ENCODE measurements at regions not wholly inside any gene's neighbourhood (a gene's known extent, or its start where the extent isn't known, plus 50 kb on each side); places are given as distances from the start of the nearest gene placed in this dataset.

DNA sequence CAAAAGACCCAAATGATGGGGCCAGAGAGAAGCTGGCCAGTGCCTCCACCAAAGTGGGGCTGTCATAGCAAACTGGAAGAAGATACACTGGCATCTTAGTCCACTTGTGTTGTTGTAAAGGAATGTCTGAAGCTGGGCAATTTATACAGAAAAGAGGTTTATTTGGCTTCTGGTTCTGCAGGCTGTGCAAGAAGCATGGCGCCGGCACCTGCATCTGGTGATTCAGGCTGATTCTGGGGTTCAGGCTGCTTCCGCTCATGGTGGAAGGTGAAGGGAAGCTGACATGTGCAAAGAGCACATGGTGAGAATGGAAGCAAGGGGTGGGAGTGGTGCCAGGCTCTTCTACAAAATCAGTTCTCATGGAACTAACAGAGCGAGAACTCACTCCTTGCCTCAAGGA lies 135.9 kb upstream of the TWIST2 start:
- Histone ChIP-seq H3K36me3 (ENCODE audit: low read length) (no peaks in the 10 kb centered on the region), H2AFZ (ENCODE audit: low read depth, low read length, severe bottlenecking) (no peak overlapping the region), H3K4me2 (ENCODE audit: low read depth, low read length, poor library complexity, severe bottlenecking) (no peak overlapping the region), H4K20me1 (ENCODE audit: low read depth, low read length) (no peaks in the 10 kb centered on the region), H3K9me2 (replicated peaks; ENCODE audit: insufficient read depth, low read length) (no peaks in the 10 kb centered on the region), H3K9me3 (ENCODE audit: insufficient read depth, low read length) (no peaks in the 10 kb centered on the region), H3K4me3 (ENCODE audit: insufficient read depth, low read length, poor library complexity, severe bottlenecking) (no peak overlapping the region), H3F3A (ENCODE audit: insufficient read depth) (no peaks in the 10 kb centered on the region), H3K27ac (ENCODE audit: low read depth, low read length) (no peak overlapping the region), H3K9ac (ENCODE audit: low read length) (no peak overlapping the region), H3K27me3 (ENCODE audit: low read length) (no peaks in the 10 kb centered on the region), H3K79me2 (ENCODE audit: insufficient read depth, low read length) (no peaks in the 10 kb centered on the region)
- TF ChIP-seq EZH2phosphoT487 (conservative IDR thresholded peaks at IDR 0.05; ENCODE audit: low read length) = no peak
- TF ChIP-seq, protein P1, sequence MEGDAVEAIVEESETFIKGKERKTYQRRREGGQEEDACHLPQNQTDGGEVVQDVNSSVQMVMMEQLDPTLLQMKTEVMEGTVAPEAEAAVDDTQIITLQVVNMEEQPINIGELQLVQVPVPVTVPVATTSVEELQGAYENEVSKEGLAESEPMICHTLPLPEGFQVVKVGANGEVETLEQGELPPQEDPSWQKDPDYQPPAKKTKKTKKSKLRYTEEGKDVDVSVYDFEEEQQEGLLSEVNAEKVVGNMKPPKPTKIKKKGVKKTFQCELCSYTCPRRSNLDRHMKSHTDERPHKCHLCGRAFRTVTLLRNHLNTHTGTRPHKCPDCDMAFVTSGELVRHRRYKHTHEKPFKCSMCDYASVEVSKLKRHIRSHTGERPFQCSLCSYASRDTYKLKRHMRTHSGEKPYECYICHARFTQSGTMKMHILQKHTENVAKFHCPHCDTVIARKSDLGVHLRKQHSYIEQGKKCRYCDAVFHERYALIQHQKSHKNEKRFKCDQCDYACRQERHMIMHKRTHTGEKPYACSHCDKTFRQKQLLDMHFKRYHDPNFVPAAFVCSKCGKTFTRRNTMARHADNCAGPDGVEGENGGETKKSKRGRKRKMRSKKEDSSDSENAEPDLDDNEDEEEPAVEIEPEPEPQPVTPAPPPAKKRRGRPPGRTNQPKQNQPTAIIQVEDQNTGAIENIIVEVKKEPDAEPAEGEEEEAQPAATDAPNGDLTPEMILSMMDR (IDR thresholded peaks at IDR 0.05; ENCODE audit: insufficient read depth, low read length, poor library complexity, severe bottlenecking) = no peak

- Histone ChIP-seq H4K20me1 (ENCODE audit: low read depth, low read length) (no peaks in the 10 kb centered on the region), H3K36me3 (ENCODE audit: low read length) (no peaks in the 10 kb centered on the region), H3K27me3 (ENCODE audit: low read length) (no peaks in the 10 kb centered on the region), H3K27ac (ENCODE audit: low read depth, low read length) (no peak overlapping the region), H2AFZ (ENCODE audit: low read depth, low read length, severe bottlenecking) (no peak overlapping the region), H3F3A (ENCODE audit: insufficient read depth) (no peaks in the 10 kb centered on the region), H3K4me3 (ENCODE audit: insufficient read depth, low read length, poor library complexity, severe bottlenecking) (no peak overlapping the region), H3K79me2 (ENCODE audit: insufficient read depth, low read length) (no peaks in the 10 kb centered on the region), H3K9me3 (ENCODE audit: insufficient read depth, low read length) (no peaks in the 10 kb centered on the region), H3K9me2 (replicated peaks; ENCODE audit: insufficient read depth, low read length) (no peaks in the 10 kb centered on the region), H3K9ac (ENCODE audit: low read length) (no peak overlapping the region), H3K4me2 (ENCODE audit: low read depth, low read length, poor library complexity, severe bottlenecking) (no peak overlapping the region)
- TF ChIP-seq, protein P1 (IDR thresholded peaks at IDR 0.05; ENCODE audit: insufficient read depth, low read length, poor library complexity, severe bottlenecking) = no peak
- no peak for TF ChIP-seq EZH2phosphoT487 (conservative IDR thresholded peaks at IDR 0.05; ENCODE audit: low read length)
Measured at GRCh38 chr2:238713198-238713826, 134.6 kb upstream of the TWIST2 start.

GRCh38 chr2:238714038-238714528 lies 133.8 kb upstream of the TWIST2 start:
- no peak overlapping the region for H3K27ac ChIP-seq (ENCODE audit: low read depth, low read length)
- H3K9me2 ChIP-seq (replicated peaks; ENCODE audit: insufficient read depth, low read length) = no peaks in the 10 kb centered on the region
- no peaks in the 10 kb centered on the region for H3F3A ChIP-seq (ENCODE audit: insufficient read depth)
- no peaks in the 10 kb centered on the region for H4K20me1 ChIP-seq (ENCODE audit: low read depth, low read length)
- H3K36me3 ChIP-seq (ENCODE audit: low read length) = no peaks in the 10 kb centered on the region
- no peaks in the 10 kb centered on the region for H3K9me3 ChIP-seq (ENCODE audit: insufficient read depth, low read length)
- H3K4me3 ChIP-seq (ENCODE audit: insufficient read depth, low read length, poor library complexity, severe bottlenecking) = no peak overlapping the region
- TF ChIP-seq EZH2phosphoT487 (conservative IDR thresholded peaks at IDR 0.05; ENCODE audit: low read length) = no peak
- TF ChIP-seq, protein P1 (IDR thresholded peaks at IDR 0.05; ENCODE audit: insufficient read depth, low read length, poor library complexity, severe bottlenecking) = no peak
- no peaks in the 10 kb centered on the region for H3K79me2 ChIP-seq (ENCODE audit: insufficient read depth, low read length)
- no peak overlapping the region for H2AFZ ChIP-seq (ENCODE audit: low read depth, low read length, severe bottlenecking)
- H3K9ac ChIP-seq (ENCODE audit: low read length) = no peak overlapping the region
- H3K27me3 ChIP-seq (ENCODE audit: low read length) = no peaks in the 10 kb centered on the region
- H3K4me2 ChIP-seq (ENCODE audit: low read depth, low read length, poor library complexity, severe bottlenecking) = no peak overlapping the region
